ENCODE measurements at regions not wholly inside any gene's neighbourhood (a gene's known extent, or its start where the extent isn't known, plus 50 kb on each side); places are given as distances from the start of the nearest gene placed in this dataset.

- DNase-seq, result no peak
These were observed 235.4 kb upstream of the SESN3 start for GRCh38 chr11:95466416-95466815.

DNA sequence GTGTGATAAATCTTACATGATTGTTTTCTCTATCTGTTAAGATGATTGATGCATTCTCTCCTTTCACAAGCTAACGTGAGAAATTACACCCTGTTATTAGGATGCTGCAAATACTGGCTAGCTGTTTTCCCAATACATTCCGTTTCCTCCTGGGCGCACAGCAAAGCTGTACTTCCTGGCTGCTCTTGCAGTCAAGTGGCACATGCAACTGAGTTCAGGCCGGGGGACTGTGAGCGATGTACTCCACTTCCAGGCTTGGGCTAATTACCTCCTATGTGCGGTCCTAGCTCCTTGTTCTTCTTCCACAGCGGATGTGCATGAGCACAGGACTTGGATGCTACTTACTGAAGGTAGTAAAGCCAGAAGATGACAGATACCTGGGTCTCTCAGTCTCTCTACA is 234.9 kb upstream of the SESN3 start:
- DNase-seq, result no peak

DNA sequence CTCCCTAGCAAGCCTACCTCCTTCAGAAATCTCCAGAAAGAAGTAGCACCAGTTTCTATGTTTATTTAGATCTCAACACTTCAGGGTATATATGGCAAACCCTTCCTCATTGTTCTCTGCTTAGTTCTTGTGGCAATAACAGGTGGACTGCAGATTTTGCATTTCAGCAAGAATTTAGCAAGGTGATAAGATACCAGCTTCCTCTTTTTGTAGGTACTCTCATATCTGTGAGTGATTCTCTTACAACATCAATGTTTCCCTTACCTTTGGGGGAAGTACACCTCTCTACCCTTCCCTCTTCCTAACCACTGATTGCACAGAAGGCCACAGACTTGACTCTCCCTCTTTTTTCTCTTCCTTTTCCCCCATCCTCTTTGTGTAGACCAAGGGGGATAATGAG is 230.9 kb upstream of the SESN3 start:
- no peak for DNase-seq

GRCh38 chr11:95461348-95461747 is 230.3 kb upstream of the SESN3 start:
- DNase-seq, result no peak

GRCh38 chr11:95459291-95460042 is 228.5 kb upstream of the SESN3 start:
- DNase-seq, result no peak

GRCh38 chr11:95456714-95457491 is 225.9 kb upstream of the SESN3 start:
- DNase-seq, result no peak

GRCh38 chr11:95455228-95455970 is 224.4 kb upstream of the SESN3 start:
- no peak for DNase-seq

GRCh38 chr11:95453616-95454171 is 222.7 kb upstream of the SESN3 start:
- no peak for DNase-seq

DNA sequence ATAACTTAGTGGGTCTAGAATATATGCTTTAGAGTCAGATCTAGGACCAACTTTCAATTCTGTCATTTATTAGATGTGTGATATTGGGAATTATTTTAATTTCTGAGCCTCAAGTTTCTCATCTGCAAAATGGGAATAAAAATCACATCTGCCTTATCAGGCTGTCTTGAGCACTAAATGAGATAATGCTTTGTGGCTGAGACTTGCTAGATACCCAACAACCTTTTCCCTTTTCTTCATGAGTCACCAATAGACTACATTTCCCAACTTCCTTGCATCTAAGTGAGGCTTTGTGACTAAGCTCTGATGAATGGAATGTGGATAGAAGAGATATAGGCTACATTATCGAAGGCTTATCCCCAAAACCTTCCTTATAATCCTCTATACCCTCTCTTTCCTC is 220.7 kb upstream of the SESN3 start:
- DNase-seq, result peak; percentile 32 to 40

- no peak for DNase-seq
These were observed 220.3 kb upstream of the SESN3 start for GRCh38 chr11:95451261-95451660.

GRCh38 chr11:95450547-95451123 is 219.6 kb upstream of the SESN3 start:
- no peak for DNase-seq

GRCh38 chr11:95445746-95446333 is 214.8 kb upstream of the SESN3 start:
- no peak for DNase-seq

GRCh38 chr11:95444309-95445241 is 213.6 kb upstream of the SESN3 start:
- DNase-seq, result no peak

- no peak for DNase-seq
These were observed 212.4 kb upstream of the SESN3 start for GRCh38 chr11:95443386-95443785.

GRCh38 chr11:95442531-95443050 is 211.6 kb upstream of the SESN3 start:
- DNase-seq, result no peak

GRCh38 chr11:95435628-95436353 is 204.8 kb upstream of the SESN3 start:
- no peak for DNase-seq

- DNase-seq, result no peak
These were observed 204.2 kb upstream of the SESN3 start for GRCh38 chr11:95435192-95435591.

DNA sequence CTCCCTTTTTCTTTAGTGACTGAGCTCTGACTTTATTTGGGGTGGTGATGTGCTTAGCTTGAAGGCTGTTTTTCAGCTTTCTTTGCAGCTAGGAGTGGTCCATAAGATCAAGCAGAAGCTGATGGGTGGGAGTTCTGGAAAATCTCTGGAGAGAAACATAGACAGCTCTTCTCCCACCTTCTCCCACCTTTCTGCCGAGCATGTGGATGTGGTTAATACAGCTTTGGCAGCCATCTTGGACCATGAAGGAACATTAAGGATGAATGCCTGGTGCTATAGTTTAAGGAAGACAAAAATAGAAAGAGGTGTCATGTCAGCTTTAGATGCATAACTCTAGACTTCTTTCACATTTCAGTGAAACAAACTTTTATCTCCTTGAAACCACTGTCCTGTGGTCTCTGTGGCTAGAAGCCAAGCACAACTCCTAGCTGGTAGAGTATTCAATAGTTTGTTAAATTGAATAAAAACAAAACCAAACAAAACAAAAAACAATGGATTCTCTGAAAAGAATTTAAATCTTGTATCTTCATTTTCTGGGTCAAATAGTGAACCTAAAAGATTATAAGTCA is 203.6 kb upstream of the SESN3 start:
- no peak for DNase-seq

DNA sequence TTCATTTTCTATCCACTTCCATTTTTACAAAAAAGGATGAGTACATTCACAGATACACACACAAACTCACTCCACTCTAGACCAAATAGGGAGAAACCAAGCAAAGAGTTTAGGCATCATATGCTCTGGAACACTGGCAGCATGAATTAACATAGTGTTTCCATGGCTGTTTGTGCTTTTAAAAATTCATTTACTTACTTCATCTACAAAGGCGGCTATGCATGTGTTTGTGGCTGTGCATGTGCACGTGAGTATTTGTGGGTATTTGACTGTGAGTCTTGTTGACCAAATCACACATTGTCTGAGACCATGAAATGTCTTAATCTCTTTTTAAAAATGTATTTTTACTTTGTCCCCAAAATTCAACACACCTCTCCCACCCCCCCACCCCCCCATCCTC is 203.0 kb upstream of the SESN3 start:
- DNase-seq, result no peak
